ENCODE measurements at regions not wholly inside any gene's neighbourhood (a gene's known extent, or its start where the extent isn't known, plus 50 kb on each side); places are given as distances from the start of the nearest gene placed in this dataset.
A peak's percentile ranks its signal among the peaks of the same experiment; 100 is the strongest.
"Not testable (repeated sequence)": the region's sequence is repeated elsewhere in the genome, so short reads cannot be mapped to it uniquely, and the experiment has no call there.

- DNase-seq (no peak), ATAC-seq (no peak)
Measured at GRCh38 chr5:120344181-120344580, 119.9 kb upstream of the PRR16 start.

GRCh38 chr5:120345947-120346346 lies 118.2 kb upstream of the PRR16 start:
- ATAC-seq (no peak), DNase-seq (no peak)

- not testable (repeated sequence) for ATAC-seq, DNase-seq
Measured at GRCh38 chr5:120351071-120351470, 113.0 kb upstream of the PRR16 start.

GRCh38 chr5:120354126-120354525 lies 110.0 kb upstream of the PRR16 start:
- DNase-seq (no peak), ATAC-seq (no peak)

GRCh38 chr5:120358949-120359348 lies 105.2 kb upstream of the PRR16 start:
- no peak for DNase-seq
- no peak for ATAC-seq

- no peak for ATAC-seq
- no peak for DNase-seq
Measured at GRCh38 chr5:120361941-120362340, 102.2 kb upstream of the PRR16 start.

GRCh38 chr5:120362426-120362825 lies 101.7 kb upstream of the PRR16 start:
- no peak for DNase-seq
- no peak for ATAC-seq

GRCh38 chr5:120365656-120366446 lies 98.2 kb upstream of the PRR16 start:
- no peak for ATAC-seq
- no peak for DNase-seq

GRCh38 chr5:120367896-120368634 lies 96.0 kb upstream of the PRR16 start:
- DNase-seq (no peak), ATAC-seq (no peak)

GRCh38 chr5:120368923-120369715 lies 95.0 kb upstream of the PRR16 start:
- DNase-seq = no peak
- ATAC-seq = no peak

- ATAC-seq = no peak
- DNase-seq = no peak
Measured at GRCh38 chr5:120372899-120373298, 91.2 kb upstream of the PRR16 start.

- DNase-seq (no peak), ATAC-seq (no peak)
Measured at GRCh38 chr5:120375248-120375647, 88.9 kb upstream of the PRR16 start.

- ATAC-seq (no peak), DNase-seq (no peak)
Measured at GRCh38 chr5:120380644-120381043, 83.5 kb upstream of the PRR16 start.

- DNase-seq = no peak
- no peak for ATAC-seq
Measured at GRCh38 chr5:120382833-120383232, 81.3 kb upstream of the PRR16 start.

- ATAC-seq (no peak), DNase-seq (no peak)
Measured at GRCh38 chr5:120386981-120387380, 77.1 kb upstream of the PRR16 start.

GRCh38 chr5:120388016-120388781 lies 75.9 kb upstream of the PRR16 start:
- DNase-seq = no peak
- ATAC-seq = peak; percentile 66

GRCh38 chr5:120394259-120394658 lies 69.8 kb upstream of the PRR16 start:
- ATAC-seq = no peak
- DNase-seq = no peak

- ATAC-seq (no peak), DNase-seq (no peak)
Measured at GRCh38 chr5:120396186-120396585, 67.9 kb upstream of the PRR16 start.

- DNase-seq = no peak
- ATAC-seq = no peak
Measured at GRCh38 chr5:120400356-120400755, 63.7 kb upstream of the PRR16 start.

GRCh38 chr5:120402606-120403005 lies 61.5 kb upstream of the PRR16 start:
- no peak for ATAC-seq
- no peak for DNase-seq

- ATAC-seq = no peak
- no peak for DNase-seq
Measured at GRCh38 chr5:120405286-120405864, 58.7 kb upstream of the PRR16 start.

GRCh38 chr5:120405923-120406322 lies 58.2 kb upstream of the PRR16 start:
- DNase-seq = no peak

More at GRCh38 chr5:120405923-120406322, 58.2 kb upstream of the PRR16 start:
- peak; percentile 40 for ATAC-seq
